OCI-LY3 (cell line): ENCODE measurements at regions not wholly inside any gene's neighbourhood (a gene's known extent, or its start where the extent isn't known, plus 50 kb on each side); places are given as distances from the start of the nearest gene placed in this dataset.

ENCODE experiments used
- CTCF ChIP-seq: fragments of 200-600, 300-600 bp; sonication (generic); IDR thresholded peaks from 2 replicates; pipeline ENCODE4 v1.5.1; 2014; ENCODE audit warnings: antibody characterized with exemption, low read length, low read depth
- EZH2phosphoT487 ChIP-seq: fragments of 200-600 bp; shearing (Covaris generic); IDR thresholded peaks from 2 replicates; pipeline ENCODE4 v1.6.1; 2018; ENCODE audit warnings: antibody characterized with exemption, mixed run types, low read depth

- TF ChIP-seq CTCF, result no peak
- no peak for TF ChIP-seq EZH2phosphoT487
Measured at GRCh38 chr2:78873526-78873925, 152.0 kb upstream of the REG3G start.
